ENCODE measurements at regions not wholly inside any gene's neighbourhood (a gene's known extent, or its start where the extent isn't known, plus 50 kb on each side); places are given as distances from the start of the nearest gene placed in this dataset.
"Not testable (repeated sequence)": the region's sequence is repeated elsewhere in the genome, so short reads cannot be mapped to it uniquely, and the experiment has no call there.

DNA sequence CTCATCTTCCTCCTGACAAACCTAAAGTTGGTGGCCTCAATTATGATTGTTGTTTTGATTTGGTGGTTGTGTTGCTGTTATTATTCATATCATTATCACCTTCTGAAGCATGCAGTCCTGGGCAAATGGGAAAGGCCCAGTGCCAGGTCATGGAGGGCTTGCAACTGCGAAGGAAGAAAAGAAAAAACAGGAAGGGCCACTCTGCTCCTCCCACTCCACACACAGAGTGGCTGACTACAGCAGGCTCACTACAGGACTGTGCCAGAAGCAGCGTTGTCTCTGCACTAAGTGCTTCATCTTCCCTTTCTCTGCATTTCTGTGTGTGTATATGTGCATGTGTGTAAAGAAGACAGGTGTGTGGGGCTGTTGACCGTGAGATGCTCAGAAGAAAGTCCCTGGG is 231.9 kb downstream of the ANKRD30B start:
- Mint-ChIP-seq H3K9me3 (no peaks in the 10 kb centered on the region), H3K27ac (no peak overlapping the region), H3K27me3 (peaks cover 13% of the 10 kb centered on the region), H3K4me1 (ENCODE audit: low read depth) (no peaks in the 10 kb centered on the region), H3K36me3 (ENCODE audit: low read depth) (no peaks in the 10 kb centered on the region), H3K4me3 (no peak overlapping the region)
- Histone ChIP-seq H3K9me3 (ENCODE audit: control insufficient read depth in 1 of 2, insufficient read depth in 1 of 2, low read length in 2 of 2) (no peaks in the 10 kb centered on the region), H3K36me3 (ENCODE audit: insufficient read depth, low read length) (no peaks in the 10 kb centered on the region), H3K27ac (ENCODE audit: low read depth in 1 of 2, low read length in 2 of 2) (no peak overlapping the region), H3K4me3 (ENCODE audit: low read length) (no peak overlapping the region), H3K27me3 (ENCODE audit: control insufficient read depth in 1 of 2, insufficient read depth in 2 of 2, low read length in 2 of 2) (no peaks in the 10 kb centered on the region), H3K4me1 (ENCODE audit: insufficient read depth, low read length) (no peaks in the 10 kb centered on the region)
- no peak for DNase-seq
- intact Hi-C loops (cut with DNase I, micrococcal nuclease): no loop called here
- CTCF ChIA-PET: no interaction called here
- POLR2A ChIA-PET: no interaction called here
- no peak for TF ChIP-seq CTCF (IDR thresholded peaks at IDR 0.05)
- ATAC-seq (ENCODE audit: poor library complexity): no peak

- H3K36me3 ChIP-seq (ENCODE audit: insufficient read depth, low read length); H3K9me3 Mint-ChIP-seq; H3K4me3 Mint-ChIP-seq; POLR2A ChIA-PET; H3K27me3 Mint-ChIP-seq; intact Hi-C loops (cut with DNase I, micrococcal nuclease); H3K4me3 ChIP-seq (ENCODE audit: low read length); H3K4me1 Mint-ChIP-seq (ENCODE audit: low read depth); H3K9me3 ChIP-seq (ENCODE audit: control insufficient read depth in 1 of 2, insufficient read depth in 1 of 2, low read length in 2 of 2); H3K36me3 Mint-ChIP-seq (ENCODE audit: low read depth); DNase-seq; H3K27me3 ChIP-seq (ENCODE audit: control insufficient read depth in 1 of 2, insufficient read depth in 2 of 2, low read length in 2 of 2); H3K4me1 ChIP-seq (ENCODE audit: insufficient read depth, low read length); H3K27ac ChIP-seq (ENCODE audit: low read depth in 1 of 2, low read length in 2 of 2); CTCF ChIA-PET; ATAC-seq (ENCODE audit: poor library complexity); H3K27ac Mint-ChIP-seq: not testable (repeated sequence)
Observed at GRCh38 chr18:14984531-14984930, 236.6 kb downstream of the ANKRD30B start.

- DNase-seq; H3K9me3 Mint-ChIP-seq; H3K4me1 Mint-ChIP-seq (ENCODE audit: low read depth); POLR2A ChIA-PET; H3K4me3 Mint-ChIP-seq; H3K27me3 ChIP-seq (ENCODE audit: control insufficient read depth in 1 of 2, insufficient read depth in 2 of 2, low read length in 2 of 2); H3K36me3 ChIP-seq (ENCODE audit: insufficient read depth, low read length); ATAC-seq (ENCODE audit: poor library complexity); H3K27ac Mint-ChIP-seq; H3K27ac ChIP-seq (ENCODE audit: low read depth in 1 of 2, low read length in 2 of 2); H3K4me1 ChIP-seq (ENCODE audit: insufficient read depth, low read length); H3K36me3 Mint-ChIP-seq (ENCODE audit: low read depth); H3K4me3 ChIP-seq (ENCODE audit: low read length); H3K9me3 ChIP-seq (ENCODE audit: control insufficient read depth in 1 of 2, insufficient read depth in 1 of 2, low read length in 2 of 2); H3K27me3 Mint-ChIP-seq; CTCF ChIA-PET; intact Hi-C loops (cut with DNase I, micrococcal nuclease): not testable (repeated sequence)
Observed at GRCh38 chr18:14985291-14986013, 237.5 kb downstream of the ANKRD30B start.

DNA sequence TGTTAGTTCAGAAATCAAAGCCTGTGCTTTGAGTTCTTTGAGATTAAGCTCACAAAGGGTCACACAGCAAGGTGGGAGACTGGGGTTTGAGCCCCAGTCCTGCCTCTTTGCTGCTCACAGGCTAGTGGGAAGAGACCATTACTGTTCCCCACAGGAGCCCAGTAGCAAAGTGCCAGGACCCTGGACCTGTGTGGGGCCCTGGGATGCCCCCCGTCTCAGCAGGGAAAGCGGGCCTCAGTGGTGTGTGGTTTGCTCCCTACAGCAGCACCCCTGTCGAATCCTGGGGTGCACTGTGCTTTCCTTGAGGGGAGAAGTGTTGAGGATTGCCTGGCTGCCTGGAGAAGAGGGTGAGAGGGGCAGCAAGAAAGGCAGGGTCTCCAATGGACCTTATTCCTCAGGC is 239.4 kb downstream of the ANKRD30B start:
- H3K27me3 Mint-ChIP-seq; ATAC-seq (ENCODE audit: poor library complexity); H3K4me3 ChIP-seq (ENCODE audit: low read length); H3K9me3 Mint-ChIP-seq; H3K4me1 Mint-ChIP-seq (ENCODE audit: low read depth); intact Hi-C loops (cut with DNase I, micrococcal nuclease); H3K4me3 Mint-ChIP-seq; H3K36me3 ChIP-seq (ENCODE audit: insufficient read depth, low read length); H3K4me1 ChIP-seq (ENCODE audit: insufficient read depth, low read length); DNase-seq; H3K9me3 ChIP-seq (ENCODE audit: control insufficient read depth in 1 of 2, insufficient read depth in 1 of 2, low read length in 2 of 2); H3K27me3 ChIP-seq (ENCODE audit: control insufficient read depth in 1 of 2, insufficient read depth in 2 of 2, low read length in 2 of 2); H3K36me3 Mint-ChIP-seq (ENCODE audit: low read depth); POLR2A ChIA-PET; H3K27ac Mint-ChIP-seq; H3K27ac ChIP-seq (ENCODE audit: low read depth in 1 of 2, low read length in 2 of 2); CTCF ChIA-PET: not testable (repeated sequence)

DNA sequence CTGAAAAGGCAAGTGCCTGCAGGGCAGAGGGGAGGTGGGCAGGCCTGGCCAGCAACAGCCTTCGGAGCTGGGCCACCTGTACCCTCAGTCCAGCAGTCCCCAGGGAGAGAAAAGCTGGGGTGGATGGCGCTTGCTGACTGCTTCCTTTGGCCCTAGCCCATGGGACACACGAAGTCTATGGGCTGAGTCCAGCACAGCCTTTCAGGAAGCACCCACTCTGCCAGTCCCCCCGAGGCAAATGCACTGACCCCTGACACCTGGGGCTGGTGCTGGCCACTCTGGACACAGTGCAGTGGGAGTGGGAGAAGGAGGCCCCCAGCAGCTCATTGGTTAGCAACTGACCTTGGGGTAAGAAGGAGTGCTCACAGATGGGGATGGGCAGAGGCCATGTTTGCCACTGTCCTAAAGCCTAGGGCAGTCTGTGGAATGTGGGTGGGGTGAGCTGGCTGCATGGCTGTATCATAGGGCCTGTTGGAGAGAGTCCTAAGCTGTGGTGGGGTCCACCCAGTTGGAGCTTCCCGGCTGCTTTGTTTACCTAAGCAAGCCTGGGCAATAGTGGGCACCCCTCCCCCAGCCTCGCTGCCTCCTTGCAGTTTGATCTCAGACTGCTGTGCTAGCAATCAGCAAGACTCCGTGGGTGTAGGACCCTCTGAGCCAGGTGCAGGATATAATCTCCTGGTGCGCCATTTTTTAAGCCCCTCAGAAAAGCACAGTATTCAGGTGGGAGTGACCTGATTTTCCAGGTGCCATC is 240.2 kb downstream of the ANKRD30B start:
- H3K4me3 ChIP-seq (ENCODE audit: low read length); H3K9me3 Mint-ChIP-seq; H3K4me1 ChIP-seq (ENCODE audit: insufficient read depth, low read length); ATAC-seq (ENCODE audit: poor library complexity); H3K27me3 Mint-ChIP-seq; H3K27ac Mint-ChIP-seq; intact Hi-C loops (cut with DNase I, micrococcal nuclease); H3K36me3 Mint-ChIP-seq (ENCODE audit: low read depth); H3K36me3 ChIP-seq (ENCODE audit: insufficient read depth, low read length); H3K27ac ChIP-seq (ENCODE audit: low read depth in 1 of 2, low read length in 2 of 2); H3K27me3 ChIP-seq (ENCODE audit: control insufficient read depth in 1 of 2, insufficient read depth in 2 of 2, low read length in 2 of 2); CTCF ChIA-PET; H3K4me3 Mint-ChIP-seq; H3K4me1 Mint-ChIP-seq (ENCODE audit: low read depth); DNase-seq; POLR2A ChIA-PET; H3K9me3 ChIP-seq (ENCODE audit: control insufficient read depth in 1 of 2, insufficient read depth in 1 of 2, low read length in 2 of 2): not testable (repeated sequence)

DNA sequence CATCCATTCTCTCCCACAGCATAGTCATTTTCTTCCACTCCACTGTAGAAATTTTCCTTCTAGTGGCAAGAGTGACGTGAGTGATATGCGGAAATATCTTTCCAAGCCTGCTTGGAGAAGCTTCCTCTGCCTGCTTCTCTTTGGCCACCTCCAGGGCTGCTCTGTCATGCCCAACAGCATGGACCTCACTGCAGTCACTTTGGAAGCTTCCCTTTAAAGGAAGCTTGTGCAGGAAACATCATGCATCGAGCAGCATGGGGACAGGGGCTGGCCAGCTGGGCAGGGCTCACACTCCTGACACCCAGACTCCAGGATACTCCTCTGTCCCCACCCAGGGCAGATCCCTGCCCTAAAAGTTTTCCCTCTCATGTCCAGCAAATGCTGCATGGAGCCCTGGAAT is 241.6 kb downstream of the ANKRD30B start:
- POLR2A ChIA-PET: not testable (repeated sequence)

More for the DNA sequence above, 241.6 kb downstream of the ANKRD30B start:
- H3K4me3 Mint-ChIP-seq; CTCF ChIA-PET; H3K27ac ChIP-seq (ENCODE audit: low read depth in 1 of 2, low read length in 2 of 2); H3K9me3 ChIP-seq (ENCODE audit: control insufficient read depth in 1 of 2, insufficient read depth in 1 of 2, low read length in 2 of 2); H3K4me1 ChIP-seq (ENCODE audit: insufficient read depth, low read length); intact Hi-C loops (cut with DNase I, micrococcal nuclease); H3K36me3 ChIP-seq (ENCODE audit: insufficient read depth, low read length); H3K27me3 Mint-ChIP-seq; H3K27me3 ChIP-seq (ENCODE audit: control insufficient read depth in 1 of 2, insufficient read depth in 2 of 2, low read length in 2 of 2); DNase-seq; H3K27ac Mint-ChIP-seq; H3K9me3 Mint-ChIP-seq; H3K4me1 Mint-ChIP-seq (ENCODE audit: low read depth); H3K36me3 Mint-ChIP-seq (ENCODE audit: low read depth); H3K4me3 ChIP-seq (ENCODE audit: low read length); ATAC-seq (ENCODE audit: poor library complexity): not testable (repeated sequence)
